ENCODE measurements at regions not wholly inside any gene's neighbourhood (a gene's known extent, or its start where the extent isn't known, plus 50 kb on each side); places are given as distances from the start of the nearest gene placed in this dataset.
"Not testable (repeated sequence)": the region's sequence is repeated elsewhere in the genome, so short reads cannot be mapped to it uniquely, and the experiment has no call there.

DNA sequence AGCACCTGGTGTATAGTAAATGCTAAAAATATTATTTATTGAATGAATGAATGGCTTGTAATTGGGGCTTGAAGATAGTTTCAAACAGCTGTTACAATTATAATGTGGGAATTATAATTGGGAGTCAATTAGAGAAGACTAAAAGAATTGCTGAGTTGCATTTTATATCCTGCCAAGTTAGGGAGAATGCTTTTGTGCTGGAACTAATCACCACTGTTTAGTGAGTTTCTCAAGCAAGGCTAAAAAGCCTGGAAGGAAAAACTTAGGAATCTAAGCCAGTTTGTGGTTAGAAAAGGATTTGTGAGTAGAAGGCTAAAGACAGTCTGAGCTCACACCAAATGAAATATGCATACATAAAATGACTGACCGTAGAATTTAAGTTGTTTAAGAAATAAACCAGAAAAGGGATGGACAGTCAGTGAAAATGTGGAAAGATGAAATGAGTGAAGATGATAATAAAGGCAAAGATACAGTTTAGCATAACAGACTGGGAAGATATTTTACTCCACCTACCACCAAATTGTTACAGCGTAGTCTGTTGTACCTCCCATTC is 647.7 kb upstream of the FSHR start:
- no peak for DNase-seq

DNA sequence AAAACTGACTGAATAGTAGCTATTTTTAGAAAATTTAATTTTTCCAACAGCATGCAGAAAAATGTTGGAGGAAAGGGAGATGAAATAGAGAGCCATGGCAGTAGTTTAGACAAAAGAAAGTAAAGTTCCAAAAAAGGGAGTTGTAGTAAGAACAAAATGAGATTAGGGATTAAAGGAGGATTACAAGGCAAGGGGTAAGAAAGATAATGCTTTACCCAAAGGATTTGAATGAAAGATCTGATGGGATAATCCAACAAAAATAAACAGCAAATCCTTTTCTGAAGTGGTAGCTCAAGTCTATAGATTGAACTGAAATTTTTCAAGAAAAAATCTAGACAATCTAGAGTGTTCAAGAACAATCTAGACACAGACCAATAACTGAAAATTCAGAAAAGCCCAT is 644.3 kb upstream of the FSHR start:
- no peak for DNase-seq

- DNase-seq: no peak
These were observed 642.0 kb upstream of the FSHR start for GRCh38 chr2:49796266-49796665.

DNA sequence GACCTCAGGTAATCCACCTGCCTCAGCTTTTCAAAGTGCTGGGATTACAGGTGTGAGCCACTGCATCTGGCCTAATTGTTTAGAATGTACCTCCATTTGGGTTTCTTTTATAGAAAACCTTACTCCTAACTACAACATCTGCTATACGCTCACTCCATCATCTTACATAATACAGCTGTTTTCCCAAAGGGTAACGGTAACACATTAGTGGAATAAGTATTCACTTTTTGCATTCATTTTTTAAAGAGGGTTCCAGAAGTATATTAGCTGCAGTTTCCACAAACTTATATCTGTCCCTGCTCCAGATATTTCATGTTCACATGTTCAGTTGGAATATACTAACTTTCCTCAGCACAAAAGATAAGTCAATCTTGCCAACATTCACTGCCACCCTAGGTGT is 640.1 kb upstream of the FSHR start:
- DNase-seq: no peak

DNA sequence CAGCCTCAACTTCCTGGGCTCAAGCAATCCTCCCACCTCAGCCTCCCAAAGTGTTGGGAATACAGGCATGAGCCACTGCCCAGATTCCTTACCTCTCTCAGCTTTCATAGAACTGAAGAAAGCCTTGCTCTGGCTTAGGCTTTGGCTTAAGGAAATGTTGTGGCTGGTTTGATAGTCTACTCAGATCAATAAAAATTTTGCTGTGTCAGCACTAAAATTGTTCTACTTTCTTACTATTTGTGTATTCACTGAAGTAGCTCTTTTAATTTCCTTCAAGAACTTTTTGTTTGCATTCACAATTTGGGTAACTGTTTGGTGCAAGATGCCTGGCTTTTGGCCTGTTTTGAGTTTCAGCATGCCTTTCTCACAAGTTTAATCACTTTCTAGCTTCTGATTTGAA is 634.0 kb upstream of the FSHR start:
- DNase-seq: no peak

DNA sequence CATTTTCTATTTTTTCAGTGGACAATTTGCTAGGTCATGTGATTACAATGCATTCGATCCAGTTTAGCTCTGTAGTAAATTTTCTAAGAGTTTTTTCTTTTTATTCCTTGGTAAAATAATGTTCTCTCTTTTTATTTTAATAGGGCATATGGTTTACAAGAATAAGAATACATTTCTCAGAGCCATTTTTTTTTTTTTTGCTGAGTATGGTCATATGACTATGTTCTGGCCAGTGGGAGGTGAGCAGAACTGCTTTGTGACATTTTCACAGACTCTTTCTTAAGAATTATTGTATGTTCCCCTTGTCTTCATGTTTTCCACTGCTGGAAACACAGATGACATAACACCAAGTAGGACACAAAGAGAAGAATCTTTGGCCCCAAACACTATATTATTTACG is 626.6 kb upstream of the FSHR start:
- no peak for DNase-seq

- DNase-seq: no peak
These were observed 618.1 kb upstream of the FSHR start for GRCh38 chr2:49772299-49772970.

DNA sequence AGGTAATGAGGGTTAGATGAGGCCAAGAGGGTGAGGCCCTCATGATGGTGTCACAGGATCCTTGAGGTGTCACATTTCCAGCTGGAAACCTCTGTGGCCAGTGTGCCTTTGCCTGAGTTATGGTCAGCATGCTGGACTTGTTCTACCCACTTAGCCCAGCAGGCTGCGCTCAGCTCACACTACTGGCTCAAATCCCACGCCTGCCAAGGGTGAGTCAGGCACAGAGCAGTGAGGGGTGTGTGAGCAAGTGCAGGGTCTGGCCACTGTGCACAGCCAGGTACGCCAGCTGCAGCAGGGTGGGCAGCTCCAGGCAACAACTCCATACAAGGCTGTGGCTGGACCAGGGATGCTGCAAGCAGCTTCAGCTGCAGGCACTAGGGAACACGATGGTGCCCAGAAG is 616.6 kb upstream of the FSHR start:
- no peak for DNase-seq

GRCh38 chr2:49767316-49767715 is 613.0 kb upstream of the FSHR start:
- no peak for DNase-seq

- no peak for DNase-seq
These were observed 601.5 kb upstream of the FSHR start for GRCh38 chr2:49755777-49756176.

DNA sequence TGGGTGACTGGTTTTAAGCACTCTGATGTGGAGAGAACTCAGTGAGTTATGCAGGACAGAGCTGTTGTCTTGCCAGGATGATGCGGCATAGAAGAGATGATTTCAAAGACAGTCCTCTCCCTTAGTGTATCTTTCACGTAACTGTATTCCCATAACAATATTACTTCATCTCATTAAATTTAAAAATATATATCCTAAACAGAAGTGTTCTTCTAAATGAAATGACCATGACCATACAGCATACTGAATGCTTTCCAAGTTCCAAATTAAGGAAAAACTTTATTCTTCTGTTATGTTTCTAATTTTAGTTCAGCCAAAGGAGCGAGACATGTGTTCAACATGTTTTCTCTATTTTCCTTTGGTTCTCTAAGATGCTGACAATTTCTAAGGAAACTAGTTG is 600.1 kb upstream of the FSHR start:
- DNase-seq: no peak

DNA sequence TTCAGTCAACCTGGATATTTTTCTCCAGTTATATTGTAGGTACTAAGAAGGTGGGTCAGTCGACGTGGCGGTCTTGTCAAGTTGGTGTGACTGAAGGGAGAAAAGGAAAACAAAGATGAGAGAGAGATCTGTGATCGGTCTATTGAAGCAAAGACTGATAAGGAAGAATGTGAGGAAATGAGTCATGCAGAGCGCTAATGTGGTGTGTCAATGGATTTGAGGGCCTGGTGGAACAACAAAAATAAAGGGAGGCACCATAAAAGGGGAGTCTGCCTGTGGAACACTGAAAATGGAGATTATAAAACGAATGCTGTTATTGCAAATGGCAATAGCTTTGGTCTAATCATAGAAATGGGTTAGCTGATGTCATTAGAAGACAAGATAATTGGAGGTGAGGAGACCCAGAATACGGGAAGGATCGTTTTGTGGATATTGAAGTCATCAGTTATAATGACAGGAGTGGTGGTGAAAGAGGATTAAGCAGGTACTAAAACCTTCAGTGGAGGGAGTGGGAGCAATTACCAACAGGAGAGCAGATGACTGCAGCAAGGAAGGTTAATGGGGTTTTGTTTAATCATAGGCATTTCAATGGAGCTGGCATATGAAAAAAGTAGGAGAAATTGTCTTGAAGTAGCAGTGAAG is 599.1 kb upstream of the FSHR start:
- DNase-seq: no peak

DNA sequence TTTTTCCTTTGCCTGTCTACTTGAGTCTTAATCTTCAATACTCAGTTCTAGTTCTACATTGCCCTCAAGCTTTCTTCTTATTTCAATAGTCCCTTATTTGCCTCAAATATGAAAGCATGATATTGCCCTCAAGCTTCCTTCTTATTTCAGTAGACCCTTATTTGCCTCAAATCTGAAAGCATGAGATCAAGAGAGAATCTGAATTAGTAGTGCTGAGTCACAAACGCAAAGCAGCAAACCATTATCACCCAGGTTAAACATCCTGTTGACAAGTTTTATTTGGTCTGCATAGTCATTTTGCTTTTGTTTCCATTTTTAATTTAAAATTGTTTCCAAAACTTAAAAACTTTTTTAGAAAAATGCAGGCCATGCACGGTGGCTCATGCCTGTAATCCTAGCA is 583.3 kb upstream of the FSHR start:
- DNase-seq: no peak

- not testable (repeated sequence) for DNase-seq
These were observed 578.6 kb upstream of the FSHR start for GRCh38 chr2:49732924-49733323.

DNA sequence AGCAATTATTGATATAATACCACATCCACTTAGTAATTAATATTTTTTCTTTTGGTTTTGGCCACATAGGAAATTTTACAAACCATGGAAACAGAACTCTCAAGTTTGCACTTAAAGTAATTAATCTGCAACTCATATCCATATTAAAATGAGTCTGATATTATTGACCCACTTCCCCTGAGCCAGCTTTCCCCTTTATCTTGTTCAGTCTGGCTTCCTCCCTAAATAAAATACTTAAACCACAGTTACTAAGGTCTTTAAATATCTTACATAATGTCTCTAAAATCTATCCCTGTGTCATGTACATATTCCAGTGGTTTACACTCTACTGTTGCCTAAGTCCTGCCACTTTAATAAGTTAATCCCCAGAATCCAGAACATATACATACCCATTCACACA is 564.9 kb upstream of the FSHR start:
- no peak for DNase-seq

GRCh38 chr2:49715597-49715996 is 561.3 kb upstream of the FSHR start:
- no peak for DNase-seq

DNA sequence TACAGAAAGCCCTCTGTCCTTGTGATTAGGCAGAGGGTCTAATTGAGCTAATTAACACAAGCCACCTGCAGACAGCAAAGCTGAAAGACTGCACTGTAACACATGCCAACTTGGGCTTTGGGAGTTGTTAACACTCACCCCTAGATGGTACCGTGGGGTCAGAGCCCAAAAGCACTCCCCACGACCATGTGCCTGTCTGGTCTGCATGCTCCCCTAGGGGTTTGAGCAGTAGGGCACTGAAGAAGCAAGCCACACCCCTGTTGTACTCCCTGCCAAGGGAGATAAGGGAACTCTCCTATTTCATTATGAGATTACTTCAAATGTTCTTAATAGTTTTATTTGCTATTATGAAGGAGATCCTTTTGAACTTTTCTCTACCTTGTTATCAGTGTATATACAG is 560.1 kb upstream of the FSHR start:
- DNase-seq: no peak

DNA sequence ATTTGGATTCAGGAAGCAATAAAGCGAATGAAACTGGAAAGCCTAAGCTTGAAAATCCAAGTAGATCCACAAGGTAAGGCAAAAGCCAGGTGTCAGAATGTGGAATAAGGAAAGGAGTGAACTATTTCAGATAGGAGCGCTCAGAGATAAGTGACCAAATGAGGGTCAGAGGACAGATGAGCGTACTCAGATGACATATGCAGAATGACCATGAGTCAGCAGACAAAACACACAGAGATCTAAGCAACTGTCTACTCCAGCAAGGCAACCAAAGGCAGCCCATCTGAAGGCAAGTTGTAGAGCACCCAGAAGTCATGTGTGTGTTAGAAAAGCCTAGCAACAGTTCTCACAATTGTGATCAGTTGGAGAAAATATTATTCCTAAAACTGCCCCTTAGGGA is 548.4 kb upstream of the FSHR start:
- DNase-seq: no peak

GRCh38 chr2:49693961-49694360 is 539.6 kb upstream of the FSHR start:
- no peak for DNase-seq

DNA sequence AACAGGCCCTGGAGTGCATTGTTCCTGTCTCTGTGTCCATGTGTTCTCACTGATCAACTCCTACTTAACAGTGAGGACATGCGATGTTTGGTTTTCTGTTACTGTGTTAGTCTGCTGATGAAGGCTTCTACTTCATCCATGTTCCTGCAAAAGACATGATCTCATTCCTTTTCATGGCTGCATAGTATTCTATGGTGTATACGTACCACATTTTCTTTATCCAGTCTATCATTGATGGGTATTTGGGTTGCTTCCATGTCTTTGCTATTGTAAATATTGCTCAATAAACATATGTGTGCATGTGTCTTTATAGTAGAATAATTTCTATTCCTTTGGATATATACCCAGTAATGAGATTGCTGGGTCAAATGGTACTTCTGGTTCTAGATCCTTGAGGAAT is 537.7 kb upstream of the FSHR start:
- DNase-seq: not testable (repeated sequence)

GRCh38 chr2:49687918-49688317 is 533.6 kb upstream of the FSHR start:
- no peak for DNase-seq

DNA sequence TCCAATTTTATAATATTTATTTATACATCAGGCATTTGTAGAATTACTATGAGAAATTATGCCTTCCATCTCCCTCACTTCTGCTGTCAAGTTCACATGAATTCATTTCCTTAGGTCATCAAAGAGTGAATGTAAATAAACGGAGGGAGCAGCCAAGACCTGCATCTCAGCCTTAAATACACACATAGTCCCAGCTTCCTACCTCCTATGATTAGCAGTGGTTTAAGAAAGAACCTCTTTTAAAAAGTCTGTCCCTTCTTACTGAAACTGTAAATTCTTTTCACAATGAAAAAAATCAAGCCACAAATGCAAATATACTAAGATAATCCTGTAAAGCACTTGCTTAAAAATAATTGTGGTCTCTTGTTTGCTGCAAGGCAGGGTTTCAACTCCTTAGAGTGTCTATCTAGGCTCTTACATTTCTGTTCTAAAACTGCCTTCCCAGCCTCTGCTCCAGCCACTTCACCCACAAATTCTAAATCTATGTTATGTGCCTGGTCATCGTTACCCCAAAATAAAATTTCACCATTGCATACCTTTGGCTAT is 532.7 kb upstream of the FSHR start:
- no peak for DNase-seq

DNA sequence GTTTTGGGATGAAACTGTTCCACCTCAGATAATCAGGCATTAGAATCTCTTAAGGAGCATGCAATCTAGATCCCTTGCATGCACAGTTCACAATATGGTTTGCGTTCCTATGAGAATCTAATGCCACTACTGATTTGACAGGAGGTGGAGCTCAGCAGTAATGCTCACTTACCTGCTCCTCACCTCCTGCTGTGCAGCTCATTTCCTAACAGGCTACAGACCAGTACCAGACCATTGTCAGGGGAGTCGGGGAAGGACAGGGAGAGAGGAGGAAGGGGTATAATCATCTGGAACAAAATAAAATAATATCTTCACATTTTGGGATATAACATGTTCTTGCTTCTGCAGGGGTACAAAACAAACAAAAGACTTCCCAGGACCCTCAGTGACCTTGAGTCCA is 532.0 kb upstream of the FSHR start:
- no peak for DNase-seq

GRCh38 chr2:49677227-49677626 is 522.9 kb upstream of the FSHR start:
- no peak for DNase-seq

DNA sequence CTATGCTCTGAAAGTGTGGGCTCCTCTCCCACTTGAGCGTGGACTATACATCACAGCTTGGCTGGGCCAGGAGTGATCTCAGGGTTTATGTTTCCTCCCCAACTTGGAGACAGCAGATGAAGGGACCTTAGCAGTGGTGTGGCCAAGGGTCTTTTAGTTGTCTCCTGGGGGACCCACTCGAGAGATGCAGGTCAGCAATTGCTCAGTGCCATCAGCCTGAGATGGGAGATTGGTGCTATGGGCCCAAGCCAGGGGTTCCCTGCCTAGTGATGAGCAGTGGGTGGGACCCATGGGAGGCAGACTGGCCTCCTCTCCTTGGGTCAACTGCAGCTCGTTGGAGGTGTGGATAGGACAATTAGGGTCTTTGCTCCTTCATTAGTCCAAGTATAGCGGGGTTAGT is 510.5 kb upstream of the FSHR start:
- no peak for DNase-seq

Data from NCI-H524 treated with DMSO at 0.1 percent for 48 hours (cell line).